Lower leg skin (tissue), 4 donors: ENCODE measurements at regions not wholly inside any gene's neighbourhood (a gene's known extent, or its start where the extent isn't known, plus 50 kb on each side); places are given as distances from the start of the nearest gene placed in this dataset.

Experiments
- DNase-seq, 2 donors: peaks; one replicate each; pipeline ENCODE4 v3.0.0-alpha.2; 2019; ENCODE audit warnings: low spot score in 2 of 2
- H3K4me3 ChIP-seq: fragments of 200-600 bp; sonication (generic); 2 replicates; pipeline ENCODE4 v1.5.1; 2017; ENCODE audit warnings: mild to moderate bottlenecking, low read depth; ENCODE audit not compliant: poor library complexity, severe bottlenecking
- POLR2A ChIP-seq, 2 donors: fragments of 450-650 bp; IDR thresholded peaks; one replicate each; pipeline ENCODE4 v1.6.1; 2016 to 2017; ENCODE audit warnings: antibody characterized with exemption in 2 of 2, mild to moderate bottlenecking in 1 of 2, moderate library complexity in 1 of 2
- WGBS, 2 donors: methylation state at CpG; one replicate each; pipeline ENCODE4 v1.1.5; 2018; 5-methylcytosine and 5-hydroxymethylcytosine counted together
- intact Hi-C: fragments of 100-400 bp; cut with DNase I; formaldehyde crosslinking; loops from one replicate; pipeline ENCODE4 v1.15.0; 2023; ENCODE audit warnings: low total_unique reads
- TF ChIP-seq, protein P1 (sequence below), 3 donors: fragments of 450-650 bp; IDR thresholded peaks; one replicate each; pipeline ENCODE4 v1.5.1; 2016; ENCODE audit warnings: antibody characterized with exemption in 3 of 3, mild to moderate bottlenecking in 3 of 3, moderate library complexity in 2 of 3

GRCh38 chr4:33886356-33886755 is 2358.0 kb downstream of the ARAP2 start:
- 84 to 85% methylated on average over 8 of the region's 8 CpGs for WGBS, 2 donors
- H3K4me3 ChIP-seq = no peak overlapping the region
- no peak for DNase-seq
- TF ChIP-seq, protein P1, sequence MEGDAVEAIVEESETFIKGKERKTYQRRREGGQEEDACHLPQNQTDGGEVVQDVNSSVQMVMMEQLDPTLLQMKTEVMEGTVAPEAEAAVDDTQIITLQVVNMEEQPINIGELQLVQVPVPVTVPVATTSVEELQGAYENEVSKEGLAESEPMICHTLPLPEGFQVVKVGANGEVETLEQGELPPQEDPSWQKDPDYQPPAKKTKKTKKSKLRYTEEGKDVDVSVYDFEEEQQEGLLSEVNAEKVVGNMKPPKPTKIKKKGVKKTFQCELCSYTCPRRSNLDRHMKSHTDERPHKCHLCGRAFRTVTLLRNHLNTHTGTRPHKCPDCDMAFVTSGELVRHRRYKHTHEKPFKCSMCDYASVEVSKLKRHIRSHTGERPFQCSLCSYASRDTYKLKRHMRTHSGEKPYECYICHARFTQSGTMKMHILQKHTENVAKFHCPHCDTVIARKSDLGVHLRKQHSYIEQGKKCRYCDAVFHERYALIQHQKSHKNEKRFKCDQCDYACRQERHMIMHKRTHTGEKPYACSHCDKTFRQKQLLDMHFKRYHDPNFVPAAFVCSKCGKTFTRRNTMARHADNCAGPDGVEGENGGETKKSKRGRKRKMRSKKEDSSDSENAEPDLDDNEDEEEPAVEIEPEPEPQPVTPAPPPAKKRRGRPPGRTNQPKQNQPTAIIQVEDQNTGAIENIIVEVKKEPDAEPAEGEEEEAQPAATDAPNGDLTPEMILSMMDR (IDR thresholded peaks at IDR 0.05) = no peak
- TF ChIP-seq POLR2A (IDR thresholded peaks at IDR 0.05) = no peak
- intact Hi-C loops = no loop called here

- H3K4me3 ChIP-seq = no peak overlapping the region
- 55% methylated on average over 3 of the region's 3 CpGs for WGBS, 2 donors
- no peak for TF ChIP-seq POLR2A (IDR thresholded peaks at IDR 0.05)
- TF ChIP-seq, protein P1 (IDR thresholded peaks at IDR 0.05) = no peak
- DNase-seq = no peak
- intact Hi-C loops = no loop called here
Observed at GRCh38 chr4:33890841-33891240, 2353.5 kb downstream of the ARAP2 start.

- intact Hi-C loops = no loop called here
- 41 to 70% methylated on average over 1 of the region's 1 CpG for WGBS, 2 donors
- no peak for DNase-seq
- TF ChIP-seq, protein P1 (IDR thresholded peaks at IDR 0.05) = no peak
- no peak for TF ChIP-seq POLR2A (IDR thresholded peaks at IDR 0.05)
- no peak overlapping the region for H3K4me3 ChIP-seq
Observed at GRCh38 chr4:33911959-33912358, 2332.4 kb downstream of the ARAP2 start.

- DNase-seq = no peak
- H3K4me3 ChIP-seq = no peak overlapping the region
- WGBS, 2 donors = 69 to 77% methylated on average over 2 of the region's 2 CpGs
- intact Hi-C loops = no loop called here
- TF ChIP-seq POLR2A (IDR thresholded peaks at IDR 0.05) = no peak
- TF ChIP-seq, protein P1 (IDR thresholded peaks at IDR 0.05) = no peak
Observed at GRCh38 chr4:33914386-33914785, 2329.9 kb downstream of the ARAP2 start.

- TF ChIP-seq, protein P1 (IDR thresholded peaks at IDR 0.05) = no peak
- TF ChIP-seq POLR2A (IDR thresholded peaks at IDR 0.05) = no peak
- DNase-seq = no peak
- H3K4me3 ChIP-seq = no peak overlapping the region
- intact Hi-C loops = no loop called here
- 71 to 84% methylated on average over 1 of the region's 1 CpG for WGBS, 2 donors
Observed at GRCh38 chr4:33923469-33923868, 2320.8 kb downstream of the ARAP2 start.

DNA sequence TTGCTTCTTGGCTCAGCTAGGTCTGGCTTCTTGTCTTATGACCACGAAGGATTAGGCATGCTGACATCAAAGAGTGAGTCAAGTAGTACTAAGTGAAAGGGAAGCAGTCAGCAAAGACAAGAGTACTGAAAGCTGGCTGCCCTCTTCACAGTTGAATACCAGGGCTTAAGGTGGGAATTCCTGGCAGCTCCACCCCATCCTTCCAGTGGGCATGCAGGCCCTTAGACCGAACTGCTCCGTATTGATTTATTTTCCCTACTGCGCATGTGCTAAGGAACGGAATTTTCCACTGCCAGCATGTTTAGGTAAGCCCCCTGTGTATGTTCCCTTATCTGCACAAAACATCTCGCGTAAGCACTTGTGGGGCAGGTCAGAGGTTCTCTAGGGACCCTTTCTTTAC is 2320.1 kb downstream of the ARAP2 start:
- intact Hi-C loops = no loop called here
- TF ChIP-seq, protein P1 (IDR thresholded peaks at IDR 0.05) = no peak
- no peak for TF ChIP-seq POLR2A (IDR thresholded peaks at IDR 0.05)
- DNase-seq = no peak
- WGBS, 2 donors = 69 to 77% methylated on average over 7 of the region's 7 CpGs
- H3K4me3 ChIP-seq = no peak overlapping the region
